Keratinocyte (primary cell): ENCODE measurements at regions not wholly inside any gene's neighbourhood (a gene's known extent, or its start where the extent isn't known, plus 50 kb on each side); places are given as distances from the start of the nearest gene placed in this dataset.

Source experiments
- DNase-seq: peaks from one replicate; pipeline ENCODE4 v3.0.0-alpha.2; 2011; ENCODE audit warnings: low read depth, missing footprints, low spot score
- FAIRE-seq: peaks from 2 replicates; lab custom pipeline; 2011; peaks lifted over from hg19 to GRCh38; lab: Jason Lieb, UNC
- H2AFZ ChIP-seq: 2 replicates; pipeline ENCODE4 v1.6.0; 2012; ENCODE audit warnings: low read length, control low read depth, inconsistent platforms; ENCODE audit not compliant: control insufficient read depth
- H3K27ac ChIP-seq: 2 replicates; pipeline ENCODE4 v1.5.1; 2011; ENCODE audit warnings: low read length; ENCODE audit not compliant: control insufficient read depth, insufficient read depth
- H3K27me3 ChIP-seq: 3 replicates; pipeline ENCODE4 v1.6.0; 2011; ENCODE audit warnings: low read length; ENCODE audit not compliant: control insufficient read depth, insufficient read depth; ENCODE audit errors: extremely low read depth
- H3K36me3 ChIP-seq, 2 experiments: 2 replicates in 1 of 2; 3 replicates in 1 of 2; pipeline ENCODE4 v1.5.1; 2011; ENCODE audit warnings: low read length in 2 of 2, mild to moderate bottlenecking in 1 of 2; ENCODE audit not compliant: control insufficient read depth in 2 of 2, insufficient read depth in 2 of 2; ENCODE audit errors: extremely low read depth in 1 of 2
- H3K4me1 ChIP-seq: 3 replicates; pipeline ENCODE4 v1.5.1; 2011; ENCODE audit warnings: low read length; ENCODE audit not compliant: control insufficient read depth, insufficient read depth; ENCODE audit errors: extremely low read depth
- H3K4me2 ChIP-seq: 3 replicates; pipeline ENCODE4 v1.6.0; 2011; ENCODE audit warnings: low read depth, low read length; ENCODE audit not compliant: control insufficient read depth, insufficient read depth; ENCODE audit errors: extremely low read depth
- H3K4me3 ChIP-seq, 3 experiments: fragments of 200-600 bp in 1 of 3; sonication (generic) in 1 of 3; 2 replicates in 2 of 3; 3 replicates in 1 of 3; pipeline ENCODE4 v1.5.1; 2011 to 2016; ENCODE audit warnings: low read length in 3 of 3, mild to moderate bottlenecking in 3 of 3, control low read depth in 2 of 3, inconsistent platforms in 1 of 3, low read depth in 1 of 3, mixed read lengths in 1 of 3, mixed run types in 1 of 3, moderate library complexity in 1 of 3; ENCODE audit not compliant: control insufficient read depth in 2 of 3, insufficient read depth in 2 of 3; ENCODE audit errors: extremely low read depth in 1 of 3
- H3K79me2 ChIP-seq: 2 replicates; pipeline ENCODE4 v1.6.0; 2012; ENCODE audit warnings: low read length; ENCODE audit not compliant: control insufficient read depth, insufficient read depth
- H3K9ac ChIP-seq: 3 replicates; pipeline ENCODE4 v1.6.0; 2011; ENCODE audit warnings: low read length; ENCODE audit not compliant: control insufficient read depth, insufficient read depth; ENCODE audit errors: extremely low read depth
- H3K9me1 ChIP-seq: 3 replicates; pipeline ENCODE4 v1.6.0; 2011; ENCODE audit warnings: low read length; ENCODE audit not compliant: control insufficient read depth, insufficient read depth; ENCODE audit errors: extremely low read depth
- H3K9me3 ChIP-seq: 2 replicates; pipeline ENCODE4 v1.5.1; 2012; ENCODE audit warnings: low read depth, low read length; ENCODE audit not compliant: control insufficient read depth
- H4K20me1 ChIP-seq: 3 replicates; pipeline ENCODE4 v1.6.0; 2011; ENCODE audit warnings: low read length; ENCODE audit not compliant: control insufficient read depth, insufficient read depth; ENCODE audit errors: extremely low read depth
- CTCF ChIP-seq, 3 experiments: IDR thresholded peaks in 1 of 3; conservative IDR thresholded peaks in 1 of 3; optimal IDR thresholded peaks in 1 of 3; 2 replicates in 2 of 3; 3 replicates in 1 of 3; pipeline versions ENCODE3 to v1.5.1; 2011; ENCODE audit warnings: low read length in 3 of 3, mild to moderate bottlenecking in 3 of 3, moderate library complexity in 2 of 3, control low read depth in 1 of 3, inconsistent platforms in 1 of 3; ENCODE audit not compliant: insufficient read depth in 2 of 3; ENCODE audit errors: extremely low read depth in 1 of 3
- EZH2 ChIP-seq: IDR thresholded peaks from one replicate; pipeline ENCODE4 v1.6.1; 2012; ENCODE audit warnings: inconsistent platforms, mild to moderate bottlenecking, low read length, moderate library complexity
- dilution Hi-C: fragments of 300-500 bp; cut with MboI; formaldehyde crosslinking; loops from one replicate; pipeline ENCODE4 v1.7.0; 2020; ENCODE audit warnings: low sequenced_read_pairs; ENCODE audit not compliant: extremely low pct_ligation_motif_present

DNA sequence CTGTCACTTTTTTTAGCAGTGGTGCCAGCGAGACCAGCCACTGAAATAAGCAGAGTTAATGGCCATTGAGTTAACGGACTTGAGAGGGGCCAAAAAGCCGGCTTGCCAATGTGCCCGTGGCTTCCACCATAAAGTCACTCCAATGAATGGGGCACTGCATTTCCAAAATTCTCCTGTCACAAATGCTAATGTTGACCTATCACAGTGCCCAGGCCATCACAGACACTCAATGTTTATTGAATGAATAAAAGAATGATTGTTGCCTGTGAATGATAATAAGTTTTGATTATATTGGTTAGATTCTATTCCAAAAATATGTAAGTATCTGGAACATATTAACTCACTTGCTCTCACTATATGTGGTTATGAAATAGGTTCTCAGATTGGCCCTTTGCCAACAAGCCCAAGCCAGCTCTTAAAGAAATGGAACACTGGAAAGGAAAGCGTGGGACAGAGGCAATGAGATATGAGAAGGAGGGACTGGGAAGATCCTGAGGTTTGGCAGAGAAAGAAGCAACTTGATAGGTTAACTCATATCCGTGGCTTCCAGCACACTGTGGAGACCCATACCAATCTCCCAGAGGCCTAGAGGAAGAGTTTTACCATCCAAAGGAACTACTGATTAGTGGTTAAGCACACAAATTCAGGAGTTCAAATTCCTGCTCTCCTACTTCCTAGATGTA is 108.7 kb downstream of the BTG1 start:
- Histone ChIP-seq H4K20me1 (no peaks in the 10 kb centered on the region), H3K9me3 (no peaks in the 10 kb centered on the region), H3K4me2 (no peak overlapping the region), H3K27ac (no peak overlapping the region), H3K9ac (no peak overlapping the region), H3K79me2 (no peaks in the 10 kb centered on the region), H3K27me3 (no peaks in the 10 kb centered on the region), H3K9me1 (no peaks in the 10 kb centered on the region), H3K4me1 (peaks cover 37% of the 10 kb centered on the region), H3K36me3 (no peaks in the 10 kb centered on the region), H3K4me3 (no peak overlapping the region), H2AFZ (peak overlapping the region; percentile 50)
- no peak for DNase-seq
- no peak for TF ChIP-seq CTCF (optimal IDR thresholded peaks at IDR 0.05 in 1 of 3, IDR thresholded peaks at IDR 0.05 in 1 of 3, conservative IDR thresholded peaks at IDR 0.05 in 1 of 3; ENCODE audit: extremely low read depth in 1 of 3, insufficient read depth in 2 of 3, low read length in 3 of 3)
- no peak for TF ChIP-seq EZH2
- dilution Hi-C loops: no loop called here
- no peak for FAIRE-seq

GRCh38 chr12:92036061-92036620 is 109.5 kb downstream of the BTG1 start:
- Histone ChIP-seq H3K9ac (no peak overlapping the region), H3K27me3 (no peaks in the 10 kb centered on the region), H3K4me2 (no peak overlapping the region), H3K79me2 (no peaks in the 10 kb centered on the region), H2AFZ (no peak overlapping the region), H3K27ac (no peak overlapping the region), H4K20me1 (no peaks in the 10 kb centered on the region), H3K9me3 (no peaks in the 10 kb centered on the region), H3K36me3 (no peaks in the 10 kb centered on the region), H3K4me1 (peaks cover 29% of the 10 kb centered on the region), H3K4me3 (no peak overlapping the region), H3K9me1 (no peaks in the 10 kb centered on the region)
- DNase-seq (no peak), FAIRE-seq (peak; percentile 52)
- dilution Hi-C loops: no loop called here
- TF ChIP-seq EZH2: no peak
- TF ChIP-seq CTCF (optimal IDR thresholded peaks at IDR 0.05 in 1 of 3, IDR thresholded peaks at IDR 0.05 in 1 of 3, conservative IDR thresholded peaks at IDR 0.05 in 1 of 3; ENCODE audit: extremely low read depth in 1 of 3, insufficient read depth in 2 of 3, low read length in 3 of 3): no peak
